ENCODE measurements at regions not wholly inside any gene's neighbourhood (a gene's known extent, or its start where the extent isn't known, plus 50 kb on each side); places are given as distances from the start of the nearest gene placed in this dataset.

DNA sequence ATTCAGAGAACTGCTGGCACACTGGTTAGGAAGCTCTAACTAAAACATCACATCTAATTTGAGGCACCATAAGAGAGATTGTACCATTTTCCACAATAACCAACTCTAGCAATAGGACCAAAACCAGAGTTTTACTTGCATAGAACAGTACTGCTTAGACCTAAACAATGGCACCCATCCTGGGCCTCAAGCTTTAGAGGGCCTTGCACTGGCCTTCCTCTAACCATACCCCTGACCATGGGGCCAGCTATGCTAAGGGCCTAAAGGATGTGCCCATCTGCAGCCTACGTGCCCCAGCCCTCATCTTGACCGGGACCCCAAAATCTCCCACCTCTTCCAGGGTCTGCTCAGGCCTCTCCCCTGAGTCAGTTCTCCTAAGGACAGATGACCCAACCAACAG lies 74.4 kb upstream of the ARHGAP32 start:
- DNase-seq (ENCODE audit: low read depth), result no peak

- DNase-seq (ENCODE audit: low read depth), result no peak
Measured at GRCh38 chr11:129265125-129265788, 73.1 kb upstream of the ARHGAP32 start.

DNA sequence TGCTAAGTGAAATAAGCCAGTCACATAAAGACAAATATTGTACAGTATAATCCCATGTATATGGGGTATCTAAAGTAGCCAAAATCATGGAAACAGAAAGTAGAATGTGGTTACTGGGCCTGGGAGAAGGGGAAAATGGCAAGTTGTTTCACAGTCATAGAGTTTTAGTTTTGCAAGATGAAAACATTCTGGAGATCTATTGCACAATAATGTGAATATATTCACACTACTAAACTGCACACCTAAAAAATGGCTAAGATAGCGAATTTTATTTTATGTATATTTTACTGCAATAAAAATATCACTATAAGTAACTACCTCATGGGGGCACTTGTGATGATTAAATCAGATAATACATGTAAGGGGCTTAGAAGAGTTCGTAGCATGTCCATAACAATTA lies 72.0 kb upstream of the ARHGAP32 start:
- DNase-seq (ENCODE audit: low read depth), result no peak

DNA sequence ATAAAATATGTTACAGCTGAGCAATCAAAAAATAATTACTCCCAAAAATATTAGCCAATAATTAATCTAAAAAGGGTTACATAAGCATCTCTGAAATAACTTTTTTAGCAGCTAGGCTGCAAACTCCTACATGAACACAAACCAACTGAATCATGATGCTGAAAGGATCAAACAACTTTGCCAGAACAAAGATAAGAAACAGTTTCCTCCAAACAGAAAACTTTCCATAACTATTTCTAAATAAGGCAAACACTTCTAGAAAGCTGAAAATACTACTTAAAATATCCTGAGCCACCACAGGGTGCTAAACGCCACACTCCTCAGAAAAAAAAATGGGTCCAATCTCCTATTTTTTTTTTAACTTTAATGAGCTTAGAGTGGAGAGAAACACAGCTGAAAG lies 68.6 kb upstream of the ARHGAP32 start:
- DNase-seq (ENCODE audit: low read depth), result no peak

- DNase-seq (ENCODE audit: low read depth), result no peak
Measured at GRCh38 chr11:129259931-129260348, 67.8 kb upstream of the ARHGAP32 start.

GRCh38 chr11:129258205-129258604 lies 66.1 kb upstream of the ARHGAP32 start:
- DNase-seq (ENCODE audit: low read depth), result no peak

DNA sequence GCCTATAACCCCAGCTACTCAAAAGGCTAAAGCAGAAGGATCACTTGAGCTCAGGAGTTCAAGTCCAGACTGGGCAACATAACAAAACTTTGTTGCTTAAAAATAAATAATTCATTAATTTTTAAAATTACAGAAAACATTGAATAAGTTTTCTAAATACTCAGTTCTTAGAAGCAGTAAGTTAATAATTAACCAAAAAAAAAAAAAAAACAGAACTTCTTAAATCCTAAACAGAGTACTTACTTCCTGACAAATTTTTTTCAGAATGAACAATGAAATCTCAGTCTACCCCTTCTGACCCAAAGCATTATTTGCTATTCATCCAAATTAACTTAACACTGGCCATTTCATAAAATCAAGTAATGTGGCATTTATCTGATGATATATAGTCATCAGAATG lies 65.4 kb upstream of the ARHGAP32 start:
- DNase-seq (ENCODE audit: low read depth), result no peak

- DNase-seq (ENCODE audit: low read depth), result no peak
Measured at GRCh38 chr11:129252621-129253020, 60.5 kb upstream of the ARHGAP32 start.

DNA sequence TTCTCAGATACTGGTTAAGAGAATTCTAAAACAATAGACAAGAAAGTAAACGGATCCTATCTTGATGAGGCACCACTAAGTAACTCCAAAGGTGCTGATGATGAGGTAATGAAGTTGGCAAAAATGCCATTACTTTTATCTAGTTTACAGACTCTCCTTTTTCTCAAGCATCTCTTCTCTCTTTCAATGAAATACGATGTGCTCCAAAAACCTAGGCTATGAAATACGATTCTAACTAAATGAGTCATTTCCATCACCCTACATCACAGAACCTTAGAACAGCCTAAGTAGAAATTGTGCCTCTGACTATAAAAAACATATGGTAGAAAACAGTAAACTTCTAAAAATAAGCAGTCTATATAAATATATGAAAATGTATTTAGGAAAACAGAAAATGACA lies 58.9 kb upstream of the ARHGAP32 start:
- no peak for DNase-seq (ENCODE audit: low read depth)

- no peak for DNase-seq (ENCODE audit: low read depth)
Measured at GRCh38 chr11:129249923-129250322, 57.8 kb upstream of the ARHGAP32 start.

GRCh38 chr11:129249351-129249750 lies 57.2 kb upstream of the ARHGAP32 start:
- no peak for DNase-seq (ENCODE audit: low read depth)

DNA sequence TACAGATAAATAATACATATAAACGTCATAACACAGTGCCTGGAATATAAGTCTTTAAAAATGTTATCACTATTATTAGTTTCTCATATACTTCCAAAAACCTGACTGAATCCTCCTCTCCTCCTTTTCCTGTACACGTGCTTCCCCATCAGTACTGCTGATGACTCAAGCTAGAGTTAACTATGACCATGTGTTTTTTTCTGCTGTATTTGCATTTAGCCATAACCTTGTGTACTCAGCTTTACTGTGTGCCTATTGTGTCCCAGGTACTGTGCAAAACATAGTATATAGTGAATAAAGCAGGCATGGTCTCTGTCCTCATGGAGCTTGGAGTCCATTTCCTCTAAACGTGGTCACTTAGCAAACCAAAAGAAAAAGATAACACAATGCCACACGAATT lies 56.5 kb upstream of the ARHGAP32 start:
- no peak for DNase-seq (ENCODE audit: low read depth)

GRCh38 chr11:129247135-129247534 lies 55.0 kb upstream of the ARHGAP32 start:
- DNase-seq (ENCODE audit: low read depth), result no peak

DNA sequence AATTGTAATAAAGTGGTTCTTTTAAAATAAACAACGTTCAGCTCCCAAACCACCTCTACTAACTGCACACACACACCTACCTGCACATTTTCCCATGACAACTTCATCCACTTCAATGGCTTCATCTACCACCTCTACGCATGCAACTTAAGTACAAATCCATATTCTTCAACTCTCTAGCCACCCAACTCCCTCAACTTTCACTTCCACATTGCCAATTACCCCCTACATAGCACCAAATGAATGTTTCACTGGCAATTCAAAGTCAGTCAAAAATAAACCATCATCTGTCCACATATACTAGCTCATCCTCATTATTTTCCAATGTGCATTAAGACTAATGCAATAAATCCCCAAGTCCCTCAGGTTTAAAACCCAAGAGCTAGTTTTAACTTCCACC lies 50.7 kb upstream of the ARHGAP32 start:
- no peak for DNase-seq (ENCODE audit: low read depth)

All from activated gamma-delta T cell treated with anti-CD3 and anti-CD28 coated beads, Interleukin-2, amount 50 U/mL, for 16 hours (primary cell).